ENCODE measurements at regions not wholly inside any gene's neighbourhood (a gene's known extent, or its start where the extent isn't known, plus 50 kb on each side); places are given as distances from the start of the nearest gene placed in this dataset.

DNA sequence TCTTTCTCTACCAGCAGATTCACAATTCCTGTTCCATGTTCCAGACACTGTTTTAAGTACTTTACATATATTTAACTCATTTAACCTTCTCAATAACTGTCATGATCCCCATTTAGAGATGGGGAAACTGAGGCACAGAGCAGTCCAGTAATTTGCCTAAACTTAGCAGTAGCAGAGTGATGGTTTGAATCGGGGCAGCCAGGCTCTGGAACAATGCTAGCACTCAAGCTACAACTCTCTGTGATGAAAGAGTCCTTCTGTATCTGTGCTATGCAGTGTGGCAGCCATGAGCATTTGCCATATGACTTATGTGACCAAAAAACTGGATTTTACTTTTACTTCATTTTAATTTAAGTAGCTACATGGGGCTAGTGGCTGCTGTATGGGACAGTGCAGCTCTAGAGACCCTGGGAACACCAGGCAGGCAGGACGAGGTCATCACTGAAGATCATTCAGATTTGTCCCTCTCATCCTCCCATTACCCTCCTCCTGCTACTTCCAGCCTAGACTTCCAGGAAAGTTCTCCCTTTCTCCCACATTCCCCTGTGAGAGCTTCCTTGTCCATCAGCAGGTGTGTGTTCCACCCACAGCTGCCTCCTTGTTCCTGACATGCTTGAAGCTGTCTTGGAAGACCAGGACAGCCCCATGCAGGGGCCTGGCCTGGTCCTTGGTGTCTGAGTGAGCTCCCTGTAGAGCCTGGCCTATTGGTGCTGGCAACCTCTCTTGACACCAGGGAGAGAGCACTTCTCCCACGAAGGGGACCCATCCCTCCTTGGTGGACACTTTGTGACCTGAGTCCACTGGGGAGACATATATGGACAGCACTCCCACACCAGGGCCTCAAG is 157.0 kb downstream of the MRPL14 start:
- TF ChIP-seq, protein P1, sequence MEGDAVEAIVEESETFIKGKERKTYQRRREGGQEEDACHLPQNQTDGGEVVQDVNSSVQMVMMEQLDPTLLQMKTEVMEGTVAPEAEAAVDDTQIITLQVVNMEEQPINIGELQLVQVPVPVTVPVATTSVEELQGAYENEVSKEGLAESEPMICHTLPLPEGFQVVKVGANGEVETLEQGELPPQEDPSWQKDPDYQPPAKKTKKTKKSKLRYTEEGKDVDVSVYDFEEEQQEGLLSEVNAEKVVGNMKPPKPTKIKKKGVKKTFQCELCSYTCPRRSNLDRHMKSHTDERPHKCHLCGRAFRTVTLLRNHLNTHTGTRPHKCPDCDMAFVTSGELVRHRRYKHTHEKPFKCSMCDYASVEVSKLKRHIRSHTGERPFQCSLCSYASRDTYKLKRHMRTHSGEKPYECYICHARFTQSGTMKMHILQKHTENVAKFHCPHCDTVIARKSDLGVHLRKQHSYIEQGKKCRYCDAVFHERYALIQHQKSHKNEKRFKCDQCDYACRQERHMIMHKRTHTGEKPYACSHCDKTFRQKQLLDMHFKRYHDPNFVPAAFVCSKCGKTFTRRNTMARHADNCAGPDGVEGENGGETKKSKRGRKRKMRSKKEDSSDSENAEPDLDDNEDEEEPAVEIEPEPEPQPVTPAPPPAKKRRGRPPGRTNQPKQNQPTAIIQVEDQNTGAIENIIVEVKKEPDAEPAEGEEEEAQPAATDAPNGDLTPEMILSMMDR (IDR thresholded peaks at IDR 0.05): no peak
- TF ChIP-seq POLR2A (IDR thresholded peaks at IDR 0.05) (no peak), POLR2AphosphoS5 (IDR thresholded peaks at IDR 0.05) (no peak), EP300 (IDR thresholded peaks at IDR 0.05) (no peak)
